Natural killer cell (primary cell): ENCODE measurements at regions not wholly inside any gene's neighbourhood (a gene's known extent, or its start where the extent isn't known, plus 50 kb on each side); places are given as distances from the start of the nearest gene placed in this dataset.

Experiments
- ATAC-seq, 3 donors: fragments of 150-1000 bp in 2 of 3; fragments of 200-7000 bp in 1 of 3; cut with Tn5 transposase; 1 replicate in 1 of 3; 2 replicates in 2 of 3; pipeline ENCODE4 v1.10.0; 2021; ENCODE audit warnings: mild to moderate bottlenecking in 2 of 3, moderate library complexity in 2 of 3
- DNase-seq, 2 donors: peaks; one replicate each; pipeline versions ENCODE4 v3.0.0 to v3.0.0-alpha.2; 2013 to 2021; ENCODE audit warnings: mixed read lengths in 1 of 2
- H3K27ac ChIP-seq: one replicate; pipeline ENCODE4 v1.5.1; 2013; ENCODE audit warnings: mild to moderate bottlenecking, low read length
- H3K27me3 ChIP-seq: one replicate; pipeline ENCODE4 v1.6.1; 2013; ENCODE audit warnings: low read length; ENCODE audit not compliant: control insufficient read depth, insufficient read depth
- H3K36me3 ChIP-seq: one replicate; pipeline ENCODE4 v1.6.1; 2013; ENCODE audit warnings: low read length; ENCODE audit not compliant: control insufficient read depth, insufficient read depth
- H3K4me1 ChIP-seq: one replicate; pipeline ENCODE4 v1.6.1; 2013; ENCODE audit warnings: low read length; ENCODE audit not compliant: control insufficient read depth, insufficient read depth
- H3K4me3 ChIP-seq: one replicate; pipeline ENCODE4 v1.5.1; 2013; ENCODE audit warnings: low read length
- H3K9me3 ChIP-seq: one replicate; pipeline ENCODE4 v1.6.1; 2013; ENCODE audit warnings: low read length; ENCODE audit not compliant: control insufficient read depth, insufficient read depth
- H3K27ac Mint-ChIP-seq, 2 donors: one replicate each; pipeline ENCODE4 v1.8.0; 2022; ENCODE audit warnings: mild to moderate bottlenecking in 2 of 2, mixed read lengths in 2 of 2, moderate library complexity in 1 of 2
- H3K27me3 Mint-ChIP-seq, 2 donors: one replicate each; pipeline ENCODE4 v1.8.0; 2022; ENCODE audit warnings: low read depth in 2 of 2, mixed read lengths in 2 of 2
- H3K36me3 Mint-ChIP-seq: one replicate; pipeline ENCODE4 v1.8.0; 2022; ENCODE audit warnings: mixed read lengths
- H3K4me1 Mint-ChIP-seq, 2 donors: one replicate each; pipeline ENCODE4 v1.8.0; 2022; ENCODE audit warnings: mixed read lengths in 2 of 2
- H3K4me3 Mint-ChIP-seq: one replicate; pipeline ENCODE4 v1.8.0; 2022; ENCODE audit warnings: mild to moderate bottlenecking, moderate library complexity, mixed read lengths
- H3K9me3 Mint-ChIP-seq, 2 donors: one replicate each; pipeline ENCODE4 v1.8.0; 2022; ENCODE audit warnings: mixed read lengths in 2 of 2
- WGBS: methylation state at CpG from one replicate; pipeline ENCODE4 v1.1.7; 2013; ENCODE audit warnings: missing lambda C conversion rate; ENCODE audit not compliant: insufficient coverage; 5-methylcytosine and 5-hydroxymethylcytosine counted together
- intact Hi-C: fragments of 100-400 bp; cut with micrococcal nuclease; formaldehyde crosslinking; loops from one replicate; pipeline ENCODE4 v1.14.2; 2022
- TF ChIP-seq, protein P1 (sequence below): fragments of 200-600 bp; IDR thresholded peaks from one replicate; pipeline ENCODE4 v1.8.0; 2022; ENCODE audit warnings: antibody characterized with exemption

DNA sequence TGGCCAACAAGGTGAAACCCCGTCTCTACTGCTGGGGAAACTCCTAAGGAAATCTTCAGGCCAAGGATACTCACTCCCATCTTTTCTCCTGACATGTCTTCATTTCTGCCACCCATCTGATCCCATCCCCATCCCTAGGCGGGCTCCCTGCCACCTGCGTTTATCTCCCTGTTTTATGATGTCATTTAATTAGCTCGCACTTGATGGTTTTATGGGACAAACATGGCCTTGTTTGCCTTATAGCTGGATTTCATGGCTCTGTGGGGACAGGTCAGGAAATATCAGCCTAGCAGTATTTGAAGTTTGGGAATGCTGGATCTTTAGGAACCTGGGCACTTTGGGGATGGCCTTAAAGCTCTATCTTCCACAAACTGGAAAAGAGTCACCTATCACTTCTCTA, 88.5 kb upstream of the CISTR start:
- peaks cover 4% of the 10 kb centered on the region for H3K27me3 ChIP-seq
- no peak overlapping the region for H3K4me3 Mint-ChIP-seq
- intact Hi-C loops = no loop called here
- peaks cover 35 to 63% of the 10 kb centered on the region in 2 donors for H3K27me3 Mint-ChIP-seq
- ATAC-seq = no peak
- WGBS = 88% methylated on average over 4 of the region's 4 CpGs
- no peaks in the 10 kb centered on the region for H3K4me1 ChIP-seq
- no peaks in the 10 kb centered on the region for H3K36me3 Mint-ChIP-seq
- no peaks in the 10 kb centered on the region for H3K4me1 Mint-ChIP-seq
- no peak for DNase-seq
- no peak overlapping the region for H3K4me3 ChIP-seq
- H3K27ac ChIP-seq = no peak overlapping the region
- no peaks in the 10 kb centered on the region for H3K36me3 ChIP-seq
- H3K9me3 Mint-ChIP-seq = no peaks in the 10 kb centered on the region
- no peak overlapping the region for H3K27ac Mint-ChIP-seq
- H3K9me3 ChIP-seq = no peaks in the 10 kb centered on the region
- TF ChIP-seq, protein P1, sequence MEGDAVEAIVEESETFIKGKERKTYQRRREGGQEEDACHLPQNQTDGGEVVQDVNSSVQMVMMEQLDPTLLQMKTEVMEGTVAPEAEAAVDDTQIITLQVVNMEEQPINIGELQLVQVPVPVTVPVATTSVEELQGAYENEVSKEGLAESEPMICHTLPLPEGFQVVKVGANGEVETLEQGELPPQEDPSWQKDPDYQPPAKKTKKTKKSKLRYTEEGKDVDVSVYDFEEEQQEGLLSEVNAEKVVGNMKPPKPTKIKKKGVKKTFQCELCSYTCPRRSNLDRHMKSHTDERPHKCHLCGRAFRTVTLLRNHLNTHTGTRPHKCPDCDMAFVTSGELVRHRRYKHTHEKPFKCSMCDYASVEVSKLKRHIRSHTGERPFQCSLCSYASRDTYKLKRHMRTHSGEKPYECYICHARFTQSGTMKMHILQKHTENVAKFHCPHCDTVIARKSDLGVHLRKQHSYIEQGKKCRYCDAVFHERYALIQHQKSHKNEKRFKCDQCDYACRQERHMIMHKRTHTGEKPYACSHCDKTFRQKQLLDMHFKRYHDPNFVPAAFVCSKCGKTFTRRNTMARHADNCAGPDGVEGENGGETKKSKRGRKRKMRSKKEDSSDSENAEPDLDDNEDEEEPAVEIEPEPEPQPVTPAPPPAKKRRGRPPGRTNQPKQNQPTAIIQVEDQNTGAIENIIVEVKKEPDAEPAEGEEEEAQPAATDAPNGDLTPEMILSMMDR = no peak

DNA sequence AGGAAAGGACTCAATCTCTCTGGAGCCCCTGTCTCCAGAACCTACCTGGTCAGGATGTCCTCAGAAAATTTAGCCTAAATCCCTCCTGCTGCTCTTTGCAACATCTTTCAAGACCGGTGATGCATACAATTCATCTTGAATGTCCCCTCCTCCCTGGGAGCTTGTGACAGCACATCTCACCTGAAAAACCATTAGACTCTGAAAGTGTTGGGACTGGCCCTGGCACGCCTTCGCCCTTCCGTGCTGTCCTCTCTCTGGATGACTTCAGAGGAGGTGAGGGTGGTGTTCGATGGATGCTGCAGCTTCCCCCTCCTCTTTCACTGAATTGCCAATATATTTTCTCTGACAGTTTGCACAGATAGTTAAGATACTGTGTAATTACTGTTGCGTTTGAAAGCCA, 90.9 kb upstream of the CISTR start:
- no peak for ATAC-seq
- DNase-seq = no peak
- Histone ChIP-seq H3K27ac (no peak overlapping the region), H3K4me1 (no peaks in the 10 kb centered on the region), H3K4me3 (no peak overlapping the region), H3K9me3 (no peaks in the 10 kb centered on the region), H3K36me3 (no peaks in the 10 kb centered on the region), H3K27me3 (peaks cover 7% of the 10 kb centered on the region)
- intact Hi-C loops = no loop called here
- Mint-ChIP-seq H3K36me3 (no peaks in the 10 kb centered on the region), H3K4me3 (no peak overlapping the region), H3K27ac (no peak overlapping the region), H3K9me3 (no peaks in the 10 kb centered on the region), H3K27me3 (peaks cover 29 to 67% of the 10 kb centered on the region in 2 donors), H3K4me1 (no peaks in the 10 kb centered on the region)
- TF ChIP-seq, protein P1 = no peak
- WGBS = 86% methylated on average over 5 of the region's 6 CpGs

DNA sequence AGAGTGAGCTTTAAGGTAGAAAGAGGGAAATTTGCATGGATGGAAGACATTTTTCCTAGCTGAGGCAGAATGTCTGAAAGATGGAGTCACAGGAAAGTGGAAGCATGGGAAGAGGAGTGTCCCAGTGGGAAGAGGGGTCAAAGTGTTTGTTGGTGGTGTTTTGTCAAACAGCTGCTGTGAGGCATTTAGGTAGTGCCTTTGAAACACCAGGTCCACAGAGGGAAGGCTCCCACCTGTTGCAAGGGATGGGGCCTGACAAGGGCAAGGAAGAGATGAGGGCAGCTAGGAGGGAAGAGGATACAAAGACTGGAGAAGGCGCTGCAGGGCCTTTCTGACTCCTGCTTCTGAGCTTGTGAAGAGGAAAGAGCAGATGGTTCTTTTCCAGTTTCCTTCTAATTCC, 91.8 kb upstream of the CISTR start:
- no peak for ATAC-seq
- H3K9me3 Mint-ChIP-seq = no peaks in the 10 kb centered on the region
- H3K4me1 ChIP-seq = no peaks in the 10 kb centered on the region
- H3K27ac Mint-ChIP-seq = no peak overlapping the region
- H3K27me3 Mint-ChIP-seq = peaks cover 34 to 73% of the 10 kb centered on the region in 2 donors
- H3K4me3 Mint-ChIP-seq = no peak overlapping the region
- DNase-seq = no peak
- no peak overlapping the region for H3K27ac ChIP-seq
- H3K36me3 ChIP-seq = no peaks in the 10 kb centered on the region
- intact Hi-C loops = no loop called here
- TF ChIP-seq, protein P1 = no peak
- peaks cover 7% of the 10 kb centered on the region for H3K27me3 ChIP-seq
- no peaks in the 10 kb centered on the region for H3K4me1 Mint-ChIP-seq
- no peak overlapping the region for H3K4me3 ChIP-seq
- no peaks in the 10 kb centered on the region for H3K36me3 Mint-ChIP-seq
- 78% methylated on average over 1 of the region's 1 CpG for WGBS
- H3K9me3 ChIP-seq = no peaks in the 10 kb centered on the region

DNA sequence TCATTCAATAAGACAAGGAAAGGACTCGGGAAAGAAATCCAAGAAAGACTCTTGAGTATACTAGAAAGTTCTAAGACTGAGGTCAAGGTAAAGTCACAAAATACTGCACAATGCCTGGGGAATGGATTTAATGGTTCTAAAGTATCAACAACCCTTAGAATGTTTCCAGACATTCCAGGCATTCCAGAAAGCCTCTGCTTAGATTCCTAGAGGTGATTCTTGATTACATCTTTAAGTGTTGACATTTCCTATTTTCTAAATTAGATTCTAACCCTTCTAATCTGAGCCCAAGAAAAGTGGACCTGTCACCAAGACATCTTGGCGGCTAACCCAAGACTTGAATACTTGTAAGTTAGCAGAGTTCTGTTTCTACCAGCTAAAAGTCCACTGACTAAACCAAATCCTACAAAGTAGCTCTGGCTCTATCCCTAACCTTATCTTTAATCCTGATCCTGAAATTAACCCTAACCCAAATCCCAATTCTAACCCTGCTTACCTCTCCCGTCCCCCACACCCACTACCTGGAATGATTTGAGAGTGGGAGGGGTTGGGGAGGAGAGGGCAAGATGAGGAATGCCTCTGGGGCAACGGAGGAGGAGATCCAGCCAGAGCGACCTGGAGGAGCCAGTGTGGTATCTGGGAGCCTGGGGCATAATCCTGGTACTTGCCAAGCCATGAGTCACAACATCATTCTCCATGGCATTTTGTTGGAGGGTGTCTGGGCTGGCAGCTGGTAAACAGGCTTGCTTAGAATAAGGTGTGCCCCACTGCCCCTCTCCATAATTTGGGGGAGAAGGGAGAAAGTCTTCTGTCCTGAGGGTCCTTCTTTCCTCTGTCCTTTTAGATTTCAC, 93.4 kb upstream of the HOXC13 start:
- H3K4me1 ChIP-seq = no peaks in the 10 kb centered on the region
- Mint-ChIP-seq H3K36me3 (no peaks in the 10 kb centered on the region), H3K4me1 (no peaks in the 10 kb centered on the region), H3K4me3 (no peak overlapping the region), H3K9me3 (no peaks in the 10 kb centered on the region), H3K27ac (no peak overlapping the region), H3K27me3 (peaks cover 34 to 82% of the 10 kb centered on the region in 2 donors)
- ATAC-seq (no peak), DNase-seq (no peak)
- 78% methylated on average over 4 of the region's 5 CpGs for WGBS
- intact Hi-C loops = no loop called here
- peaks cover 7% of the 10 kb centered on the region for H3K27me3 ChIP-seq
- H3K36me3 ChIP-seq = no peaks in the 10 kb centered on the region
- no peak overlapping the region for H3K27ac ChIP-seq
- TF ChIP-seq, protein P1 = no peak
- H3K4me3 ChIP-seq = no peak overlapping the region
- no peaks in the 10 kb centered on the region for H3K9me3 ChIP-seq
